Fibroblast of lung (primary cell): ENCODE measurements at regions not wholly inside any gene's neighbourhood (a gene's known extent, or its start where the extent isn't known, plus 50 kb on each side); places are given as distances from the start of the nearest gene placed in this dataset.
"Not testable (repeated sequence)": the region's sequence is repeated elsewhere in the genome, so short reads cannot be mapped to it uniquely, and the experiment has no call there.

ENCODE experiments used
- CTCF ChIP-seq, 2 donors: IDR thresholded peaks in 1 of 2; conservative IDR thresholded peaks in 1 of 2; 1 replicate in 1 of 2; 2 replicates in 1 of 2; pipeline ENCODE4 v1.5.1; 2011 to 2012; ENCODE audit warnings: low read length in 2 of 2, control low read depth in 1 of 2, inconsistent platforms in 1 of 2, low read depth in 1 of 2, mild to moderate bottlenecking in 1 of 2
- EZH2 ChIP-seq: IDR thresholded peaks from 2 replicates; pipeline ENCODE4 v1.5.1; 2012; ENCODE audit warnings: low read length, control low read depth, mild to moderate bottlenecking; ENCODE audit errors: missing control alignments

GRCh38 chr6:141815039-141815438 is 317.7 kb upstream of the GJE1 start:
- TF ChIP-seq CTCF (conservative IDR thresholded peaks at IDR 0.05 in 1 of 2, IDR thresholded peaks at IDR 0.05 in 1 of 2; ENCODE audit: low read depth in 1 of 2, low read length in 2 of 2); EZH2: not testable (repeated sequence)
